KMS-11 (cell line): ENCODE measurements at regions not wholly inside any gene's neighbourhood (a gene's known extent, or its start where the extent isn't known, plus 50 kb on each side); places are given as distances from the start of the nearest gene placed in this dataset.

ENCODE experiments used
- H2AFZ ChIP-seq: fragments of 200-600 bp; sonication (generic); 2 replicates; pipeline ENCODE4 v1.6.1; 2016; ENCODE audit warnings: antibody characterized with exemption, mixed run types, low read depth
- H3K27ac ChIP-seq: fragments of 200-600 bp; sonication (generic); 2 replicates; pipeline ENCODE4 v1.6.1; 2016; ENCODE audit warnings: mild to moderate bottlenecking, mixed run types
- H3K27me3 ChIP-seq: fragments of 200-600 bp; sonication (generic); 2 replicates; pipeline ENCODE4 v1.6.1; 2017; ENCODE audit warnings: mild to moderate bottlenecking, low read depth, mixed run types, moderate library complexity; ENCODE audit not compliant: insufficient read depth
- H3K36me3 ChIP-seq: fragments of 200-600 bp; sonication (generic); 2 replicates; pipeline ENCODE4 v1.6.1; 2017; ENCODE audit warnings: mild to moderate bottlenecking, mixed run types; ENCODE audit not compliant: insufficient read depth
- H3K4me1 ChIP-seq: fragments of 200-600 bp; sonication (generic); 2 replicates; pipeline ENCODE4 v1.6.1; 2016; ENCODE audit warnings: mild to moderate bottlenecking, low read depth, mixed run types; ENCODE audit not compliant: poor library complexity, severe bottlenecking
- H3K4me2 ChIP-seq: fragments of 200-600 bp; sonication (generic); 2 replicates; pipeline ENCODE4 v1.7.0; 2016; ENCODE audit warnings: mild to moderate bottlenecking, mixed run types
- H3K4me3 ChIP-seq: fragments of 200-600 bp; sonication (generic); IDR thresholded peaks from 2 replicates; pipeline ENCODE4 v1.6.1; 2017; ENCODE audit warnings: low read depth, low read length, mixed read lengths; ENCODE audit not compliant: insufficient read depth
- H3K79me2 ChIP-seq: fragments of 200-600 bp; sonication (generic); 2 replicates; pipeline ENCODE4 v1.6.1; 2016; ENCODE audit warnings: low read depth, mixed run types; ENCODE audit not compliant: insufficient read depth
- H3K9ac ChIP-seq: fragments of 200-600 bp; sonication (generic); 2 replicates; pipeline ENCODE4 v1.6.1; 2016; ENCODE audit warnings: mild to moderate bottlenecking, mixed run types
- H4K20me1 ChIP-seq: fragments of 200-600 bp; sonication (generic); 2 replicates; pipeline ENCODE4 v1.6.1; 2016; ENCODE audit warnings: mild to moderate bottlenecking, mixed run types; ENCODE audit not compliant: insufficient read depth
- TF ChIP-seq, protein P1 (sequence below): fragments of 200-600 bp; sonication (generic); conservative IDR thresholded peaks from 2 replicates; pipeline ENCODE4 v1.6.1; 2017; ENCODE audit warnings: low read depth, mild to moderate bottlenecking, antibody characterized with exemption, low read length, moderate library complexity, mixed read lengths

DNA sequence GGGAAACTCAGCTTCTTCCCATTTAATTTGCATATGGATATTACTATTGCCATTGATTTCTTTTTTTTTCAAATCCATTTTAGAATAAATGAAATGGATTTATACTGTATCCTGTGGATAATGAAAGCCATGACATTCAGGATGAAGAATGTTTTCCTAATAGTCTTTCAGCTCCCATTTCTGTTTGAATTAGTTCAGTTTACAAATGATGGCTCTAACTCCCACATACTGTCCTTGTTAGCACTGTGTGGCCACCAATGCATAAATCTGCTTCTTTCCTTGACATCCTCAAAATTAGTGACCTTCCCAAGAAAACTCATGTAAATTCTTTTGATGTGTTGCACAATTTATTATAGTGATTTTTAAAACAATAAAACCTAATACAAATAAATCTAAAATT is 693.2 kb upstream of the GJE1 start:
- TF ChIP-seq, protein P1, sequence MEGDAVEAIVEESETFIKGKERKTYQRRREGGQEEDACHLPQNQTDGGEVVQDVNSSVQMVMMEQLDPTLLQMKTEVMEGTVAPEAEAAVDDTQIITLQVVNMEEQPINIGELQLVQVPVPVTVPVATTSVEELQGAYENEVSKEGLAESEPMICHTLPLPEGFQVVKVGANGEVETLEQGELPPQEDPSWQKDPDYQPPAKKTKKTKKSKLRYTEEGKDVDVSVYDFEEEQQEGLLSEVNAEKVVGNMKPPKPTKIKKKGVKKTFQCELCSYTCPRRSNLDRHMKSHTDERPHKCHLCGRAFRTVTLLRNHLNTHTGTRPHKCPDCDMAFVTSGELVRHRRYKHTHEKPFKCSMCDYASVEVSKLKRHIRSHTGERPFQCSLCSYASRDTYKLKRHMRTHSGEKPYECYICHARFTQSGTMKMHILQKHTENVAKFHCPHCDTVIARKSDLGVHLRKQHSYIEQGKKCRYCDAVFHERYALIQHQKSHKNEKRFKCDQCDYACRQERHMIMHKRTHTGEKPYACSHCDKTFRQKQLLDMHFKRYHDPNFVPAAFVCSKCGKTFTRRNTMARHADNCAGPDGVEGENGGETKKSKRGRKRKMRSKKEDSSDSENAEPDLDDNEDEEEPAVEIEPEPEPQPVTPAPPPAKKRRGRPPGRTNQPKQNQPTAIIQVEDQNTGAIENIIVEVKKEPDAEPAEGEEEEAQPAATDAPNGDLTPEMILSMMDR: no peak
- H4K20me1 ChIP-seq: no peaks in the 10 kb centered on the region
- H2AFZ ChIP-seq: no peak overlapping the region

DNA sequence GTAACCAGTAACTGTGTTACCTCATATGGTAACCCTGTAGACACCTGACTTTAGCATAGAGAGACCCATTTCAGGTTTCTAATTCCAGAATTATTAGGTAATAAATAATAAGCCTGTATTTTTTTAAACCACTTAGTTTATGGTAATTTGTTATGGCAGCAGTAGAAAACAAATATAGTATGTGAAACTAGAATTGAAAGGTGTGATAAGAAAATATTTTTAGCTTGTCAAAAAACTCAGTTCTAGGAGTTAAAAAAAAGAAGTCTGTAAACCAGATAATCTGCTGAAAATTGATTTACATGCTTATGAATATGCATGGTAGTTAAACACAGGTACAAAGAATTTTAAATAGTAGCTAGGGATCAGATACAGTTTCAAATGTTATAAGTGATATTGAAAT is 695.0 kb upstream of the GJE1 start:
- no peaks in the 10 kb centered on the region for H4K20me1 ChIP-seq
- no peaks in the 10 kb centered on the region for H3K79me2 ChIP-seq
- H3K27ac ChIP-seq: no peak overlapping the region
- H2AFZ ChIP-seq: no peak overlapping the region
- H3K4me1 ChIP-seq: no peaks in the 10 kb centered on the region
- TF ChIP-seq, protein P1: no peak
- H3K4me2 ChIP-seq: no peak overlapping the region
- H3K36me3 ChIP-seq: no peaks in the 10 kb centered on the region
- no peaks in the 10 kb centered on the region for H3K27me3 ChIP-seq
- no peak overlapping the region for H3K9ac ChIP-seq
- H3K4me3 ChIP-seq: no peak overlapping the region

More for the DNA sequence above, 693.2 kb upstream of the GJE1 start:
- H3K9ac ChIP-seq: no peak overlapping the region
- no peaks in the 10 kb centered on the region for H3K27me3 ChIP-seq
- no peak overlapping the region for H3K4me3 ChIP-seq
- H3K4me1 ChIP-seq: no peaks in the 10 kb centered on the region
- H3K27ac ChIP-seq: no peak overlapping the region
- no peak overlapping the region for H3K4me2 ChIP-seq
- no peaks in the 10 kb centered on the region for H3K36me3 ChIP-seq
- no peaks in the 10 kb centered on the region for H3K79me2 ChIP-seq

DNA sequence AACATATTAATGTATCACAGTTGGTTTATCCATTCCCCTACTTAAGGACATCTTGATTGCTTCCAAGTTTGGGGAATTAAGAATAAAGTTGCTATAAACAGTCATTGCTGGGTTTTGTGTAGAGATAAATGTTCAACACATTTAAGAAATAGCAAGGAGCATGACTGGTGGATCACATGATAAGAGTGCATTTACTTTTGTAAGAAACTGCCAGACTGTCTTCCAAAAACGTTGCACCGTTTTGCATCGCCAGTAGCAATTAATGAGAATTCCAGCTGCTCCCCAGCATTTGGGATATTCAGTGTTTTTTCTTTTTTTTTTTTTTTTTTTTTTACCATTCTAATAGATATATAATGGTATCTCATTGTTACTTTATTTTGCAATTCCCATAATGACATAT is 695.7 kb upstream of the GJE1 start:
- no peak overlapping the region for H3K9ac ChIP-seq
- no peak overlapping the region for H3K4me3 ChIP-seq
- H3K27me3 ChIP-seq: no peaks in the 10 kb centered on the region
- H3K27ac ChIP-seq: no peak overlapping the region
- no peak overlapping the region for H2AFZ ChIP-seq
- no peaks in the 10 kb centered on the region for H4K20me1 ChIP-seq
- TF ChIP-seq, protein P1: no peak
- H3K4me1 ChIP-seq: no peaks in the 10 kb centered on the region
- H3K79me2 ChIP-seq: no peaks in the 10 kb centered on the region
- H3K4me2 ChIP-seq: no peak overlapping the region
- no peaks in the 10 kb centered on the region for H3K36me3 ChIP-seq

DNA sequence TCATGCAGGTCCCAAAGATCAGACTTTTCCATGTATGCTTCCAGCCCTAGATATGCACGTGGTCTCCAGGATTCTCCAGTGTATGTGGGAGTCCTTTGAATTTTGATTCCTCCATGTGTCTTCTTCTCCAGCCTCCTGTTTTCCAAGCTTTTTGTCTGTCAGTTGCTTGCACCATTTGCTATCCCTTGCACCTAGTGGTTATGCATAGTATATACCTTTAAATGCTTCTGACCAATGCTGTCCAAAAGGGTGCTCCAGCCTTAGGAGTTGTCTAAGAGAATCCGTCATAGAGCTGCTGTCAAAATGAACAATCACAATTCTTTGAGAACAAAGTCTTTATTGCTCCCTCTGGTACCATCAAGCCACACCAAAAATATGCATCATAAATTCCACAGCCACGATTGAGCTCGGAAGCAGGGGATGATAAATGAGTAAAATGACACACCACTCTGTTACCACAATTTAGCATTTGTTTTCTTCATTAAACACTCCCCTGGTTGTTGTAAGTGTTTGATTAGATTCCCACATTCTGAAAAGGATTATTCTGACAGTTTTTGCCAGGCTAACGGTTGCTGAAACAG is 706.2 kb upstream of the GJE1 start:
- no peaks in the 10 kb centered on the region for H3K79me2 ChIP-seq
- H3K4me2 ChIP-seq: no peak overlapping the region
- no peak overlapping the region for H3K4me3 ChIP-seq
- H3K4me1 ChIP-seq: no peaks in the 10 kb centered on the region
- no peak overlapping the region for H2AFZ ChIP-seq
- no peak overlapping the region for H3K9ac ChIP-seq
- no peaks in the 10 kb centered on the region for H3K27me3 ChIP-seq
- no peaks in the 10 kb centered on the region for H3K36me3 ChIP-seq
- H3K27ac ChIP-seq: no peak overlapping the region
- H4K20me1 ChIP-seq: no peaks in the 10 kb centered on the region
- TF ChIP-seq, protein P1: no peak
